Panc1 (cell line): ENCODE measurements at regions not wholly inside any gene's neighbourhood (a gene's known extent, or its start where the extent isn't known, plus 50 kb on each side); places are given as distances from the start of the nearest gene placed in this dataset.

Experiments used
- ATAC-seq: fragments of 200-7000 bp; cut with Tn5 transposase; 2 replicates; pipeline ENCODE4 v1.9.1; 2020; ENCODE audit warnings: mild to moderate bottlenecking, moderate library complexity
- BruUV-seq: library from RNA; stranded (reverse); fragments of 400-500 nt; replicated peaks from 2 replicates; lab custom pipeline; 2021; lab: Mats Ljungman, UMichigan
- CTCF ChIA-PET: fragments of 300-600 bp; sonication (Branson Sonifier 250); formaldehyde crosslinking; loops from one replicate; lab custom pipeline; 2022; ENCODE audit warnings: antibody characterized with exemption; lab: Charles Lee
- POLR2A ChIA-PET: fragments of 300-600 bp; sonication (Branson Sonifier 250); formaldehyde crosslinking; loops from one replicate; lab custom pipeline; 2022; ENCODE audit warnings: antibody characterized with exemption; lab: Charles Lee
- DNase-seq: peaks from one replicate; pipeline ENCODE4 v3.0.0-alpha.2; 2010; ENCODE audit warnings: low read depth, low spot score
- H3K27ac ChIP-seq: 2 replicates; pipeline ENCODE4 v1.5.1; 2011; ENCODE audit warnings: mild to moderate bottlenecking, low read length, inconsistent platforms
- H3K27me3 ChIP-seq: fragments of 200-500 bp; sonication (Bioruptor generic); 2 replicates; pipeline ENCODE4 v1.6.0; 2014; ENCODE audit warnings: low read length, inconsistent platforms; ENCODE audit not compliant: control insufficient read depth, insufficient read depth
- H3K36me3 ChIP-seq: fragments of 200-500 bp; sonication (Bioruptor generic); 2 replicates; pipeline ENCODE4 v1.5.1; 2014; ENCODE audit warnings: inconsistent platforms, mild to moderate bottlenecking, low read length, moderate library complexity; ENCODE audit not compliant: control insufficient read depth, insufficient read depth
- H3K4me1 ChIP-seq: 2 replicates; pipeline ENCODE4 v1.5.1; 2011; ENCODE audit warnings: inconsistent platforms, mild to moderate bottlenecking, low read length, moderate library complexity; ENCODE audit not compliant: control insufficient read depth, insufficient read depth
- H3K4me3 ChIP-seq, 2 experiments: 2 replicates each; pipeline ENCODE4 v1.5.1; 2011 to 2012; ENCODE audit warnings: low read depth in 2 of 2, low read length in 2 of 2, mild to moderate bottlenecking in 2 of 2, inconsistent platforms in 1 of 2, moderate library complexity in 1 of 2
- H3K9me3 ChIP-seq: fragments of 200-500 bp; sonication (Bioruptor generic); 2 replicates; pipeline ENCODE4 v1.5.1; 2014; ENCODE audit warnings: low read depth, mild to moderate bottlenecking, inconsistent platforms, low read length, moderate library complexity; ENCODE audit not compliant: control insufficient read depth, insufficient read depth
- POLR2AphosphoS5 ChIP-seq: IDR thresholded peaks from 2 replicates; pipeline ENCODE4 v1.6.1; 2012; ENCODE audit warnings: mild to moderate bottlenecking, low read depth, low read length, moderate library complexity
- SIN3A ChIP-seq: IDR thresholded peaks from 2 replicates; pipeline ENCODE4 v1.6.1; 2012; ENCODE audit warnings: low read depth, mild to moderate bottlenecking, low read length, moderate library complexity, borderline replicate concordance; ENCODE audit not compliant: insufficient read depth
- TCF7L2 ChIP-seq: IDR thresholded peaks from 2 replicates; pipeline ENCODE4 v1.6.1; 2011; ENCODE audit warnings: mild to moderate bottlenecking, low read depth, low read length, inconsistent platforms
- in situ Hi-C: cut with HindIII; loops from 2 replicates; pipeline ENCODE4 v1.10.0; 2016; ENCODE audit warnings: low sequenced_read_pairs, low pct_unique_long_range_greater_than_20kb
- intact Hi-C: fragments of 100-400 bp; cut with micrococcal nuclease; formaldehyde crosslinking; loops from one replicate; pipeline ENCODE4 v1.10.0; 2022; ENCODE audit not compliant: unreplicated experiment
- TF ChIP-seq, protein P1 (sequence below): fragments of 450-650 bp; IDR thresholded peaks from 2 replicates; pipeline ENCODE4 v1.5.1; 2017; ENCODE audit warnings: mild to moderate bottlenecking
- TF ChIP-seq, protein P2 (sequence below), 2 experiments: IDR thresholded peaks; 2 replicates each; pipeline ENCODE4 v1.6.1; 2011 to 2012; ENCODE audit warnings: low read depth in 2 of 2, control low read depth in 1 of 2, low read length in 1 of 2, mild to moderate bottlenecking in 1 of 2, moderate library complexity in 1 of 2; ENCODE audit not compliant: insufficient read depth in 1 of 2

DNA sequence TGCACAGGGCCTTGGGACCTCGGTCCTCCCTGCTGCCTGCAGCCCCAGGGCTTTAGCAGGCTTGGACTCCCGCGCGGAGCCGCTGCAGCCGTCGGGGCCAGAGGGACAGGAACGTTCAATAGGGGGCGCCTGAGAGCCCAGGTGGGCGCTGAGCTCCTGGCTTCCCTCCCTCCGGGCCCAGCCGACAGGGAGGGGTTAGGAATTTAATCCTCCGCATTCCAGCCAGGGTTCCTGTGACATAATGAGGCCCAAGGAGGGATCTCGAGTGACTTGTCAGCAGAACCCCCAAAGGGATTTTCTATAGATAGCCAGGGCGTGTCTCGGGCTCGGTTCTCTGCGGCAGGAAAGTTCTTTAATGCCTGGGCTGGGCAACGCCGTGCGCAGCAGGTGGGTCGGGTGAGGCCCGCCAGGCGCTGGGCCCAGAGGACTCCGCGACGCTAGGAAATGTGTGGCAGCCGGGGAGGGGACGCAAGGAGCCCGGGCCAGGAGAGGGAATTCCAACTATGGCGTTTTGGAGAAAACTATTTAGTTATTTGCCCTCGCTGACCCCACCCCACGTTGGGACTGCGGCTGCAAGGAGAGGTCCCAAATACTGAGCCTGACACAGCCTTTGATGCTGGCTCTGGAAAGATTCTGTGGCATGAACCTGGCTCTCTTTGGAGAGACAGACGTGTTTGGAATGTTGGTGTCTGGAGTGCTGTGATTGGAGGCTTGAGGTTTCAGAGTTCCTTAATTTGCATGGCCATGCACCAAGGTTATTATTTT, 285.2 kb upstream of the GATB start:
- H3K4me3 ChIP-seq, result no peak overlapping the region
- intact Hi-C loops, result no loop called here
- ChIA-PET POLR2A (no interaction called here), CTCF (no interaction called here)
- no peak for DNase-seq
- H3K4me1 ChIP-seq, result no peaks in the 10 kb centered on the region
- in situ Hi-C loops, result no loop called here
- no peaks in the 10 kb centered on the region for H3K9me3 ChIP-seq
- no peaks in the 10 kb centered on the region for H3K36me3 ChIP-seq
- no peak overlapping the region for H3K27ac ChIP-seq
- no peaks in the 10 kb centered on the region for H3K27me3 ChIP-seq
- no peak for ATAC-seq
- TF ChIP-seq, protein P1, sequence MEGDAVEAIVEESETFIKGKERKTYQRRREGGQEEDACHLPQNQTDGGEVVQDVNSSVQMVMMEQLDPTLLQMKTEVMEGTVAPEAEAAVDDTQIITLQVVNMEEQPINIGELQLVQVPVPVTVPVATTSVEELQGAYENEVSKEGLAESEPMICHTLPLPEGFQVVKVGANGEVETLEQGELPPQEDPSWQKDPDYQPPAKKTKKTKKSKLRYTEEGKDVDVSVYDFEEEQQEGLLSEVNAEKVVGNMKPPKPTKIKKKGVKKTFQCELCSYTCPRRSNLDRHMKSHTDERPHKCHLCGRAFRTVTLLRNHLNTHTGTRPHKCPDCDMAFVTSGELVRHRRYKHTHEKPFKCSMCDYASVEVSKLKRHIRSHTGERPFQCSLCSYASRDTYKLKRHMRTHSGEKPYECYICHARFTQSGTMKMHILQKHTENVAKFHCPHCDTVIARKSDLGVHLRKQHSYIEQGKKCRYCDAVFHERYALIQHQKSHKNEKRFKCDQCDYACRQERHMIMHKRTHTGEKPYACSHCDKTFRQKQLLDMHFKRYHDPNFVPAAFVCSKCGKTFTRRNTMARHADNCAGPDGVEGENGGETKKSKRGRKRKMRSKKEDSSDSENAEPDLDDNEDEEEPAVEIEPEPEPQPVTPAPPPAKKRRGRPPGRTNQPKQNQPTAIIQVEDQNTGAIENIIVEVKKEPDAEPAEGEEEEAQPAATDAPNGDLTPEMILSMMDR, result peak; percentile 36
- TF ChIP-seq SIN3A, result no peak
- no TSS peak for BruUV-seq

DNA sequence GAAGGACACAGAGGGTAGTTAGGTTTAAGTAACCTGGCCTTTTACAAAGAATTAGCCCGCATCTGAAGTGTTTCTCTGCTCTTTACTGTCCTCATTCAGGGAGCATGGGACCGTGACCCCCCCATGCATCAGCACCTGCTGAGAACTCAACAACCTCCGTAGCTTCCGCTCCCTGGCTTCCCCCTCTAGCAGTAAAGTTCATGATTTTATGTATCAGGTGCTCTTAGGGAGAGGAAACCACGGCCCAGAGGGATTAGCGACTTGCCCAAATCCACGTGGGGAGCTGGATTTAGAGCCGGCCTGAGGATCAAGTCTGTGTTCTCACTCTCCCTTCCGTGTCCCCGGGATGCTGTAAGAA, 284.6 kb upstream of the GATB start:
- Histone ChIP-seq H3K27me3 (no peaks in the 10 kb centered on the region), H3K36me3 (no peaks in the 10 kb centered on the region), H3K4me1 (no peaks in the 10 kb centered on the region), H3K4me3 (no peak overlapping the region), H3K27ac (no peak overlapping the region), H3K9me3 (no peaks in the 10 kb centered on the region)
- DNase-seq (no peak), ATAC-seq (no peak)
- no TSS peak for BruUV-seq
- intact Hi-C loops (no loop called here), in situ Hi-C loops (no loop called here)
- ChIA-PET CTCF (no interaction called here), POLR2A (no interaction called here)
- TF ChIP-seq, protein P1, result no peak
- TF ChIP-seq, protein P2, sequence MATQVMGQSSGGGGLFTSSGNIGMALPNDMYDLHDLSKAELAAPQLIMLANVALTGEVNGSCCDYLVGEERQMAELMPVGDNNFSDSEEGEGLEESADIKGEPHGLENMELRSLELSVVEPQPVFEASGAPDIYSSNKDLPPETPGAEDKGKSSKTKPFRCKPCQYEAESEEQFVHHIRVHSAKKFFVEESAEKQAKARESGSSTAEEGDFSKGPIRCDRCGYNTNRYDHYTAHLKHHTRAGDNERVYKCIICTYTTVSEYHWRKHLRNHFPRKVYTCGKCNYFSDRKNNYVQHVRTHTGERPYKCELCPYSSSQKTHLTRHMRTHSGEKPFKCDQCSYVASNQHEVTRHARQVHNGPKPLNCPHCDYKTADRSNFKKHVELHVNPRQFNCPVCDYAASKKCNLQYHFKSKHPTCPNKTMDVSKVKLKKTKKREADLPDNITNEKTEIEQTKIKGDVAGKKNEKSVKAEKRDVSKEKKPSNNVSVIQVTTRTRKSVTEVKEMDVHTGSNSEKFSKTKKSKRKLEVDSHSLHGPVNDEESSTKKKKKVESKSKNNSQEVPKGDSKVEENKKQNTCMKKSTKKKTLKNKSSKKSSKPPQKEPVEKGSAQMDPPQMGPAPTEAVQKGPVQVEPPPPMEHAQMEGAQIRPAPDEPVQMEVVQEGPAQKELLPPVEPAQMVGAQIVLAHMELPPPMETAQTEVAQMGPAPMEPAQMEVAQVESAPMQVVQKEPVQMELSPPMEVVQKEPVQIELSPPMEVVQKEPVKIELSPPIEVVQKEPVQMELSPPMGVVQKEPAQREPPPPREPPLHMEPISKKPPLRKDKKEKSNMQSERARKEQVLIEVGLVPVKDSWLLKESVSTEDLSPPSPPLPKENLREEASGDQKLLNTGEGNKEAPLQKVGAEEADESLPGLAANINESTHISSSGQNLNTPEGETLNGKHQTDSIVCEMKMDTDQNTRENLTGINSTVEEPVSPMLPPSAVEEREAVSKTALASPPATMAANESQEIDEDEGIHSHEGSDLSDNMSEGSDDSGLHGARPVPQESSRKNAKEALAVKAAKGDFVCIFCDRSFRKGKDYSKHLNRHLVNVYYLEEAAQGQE (IDR thresholded peaks at IDR 0.05; ENCODE audit: insufficient read depth in 1 of 2, low read depth in 2 of 2, low read length in 1 of 2), result no peak
- no peak for TF ChIP-seq POLR2AphosphoS5
- no peak for TF ChIP-seq TCF7L2
- no peak for TF ChIP-seq SIN3A
